NCI-H748 (cell line): ENCODE measurements at regions not wholly inside any gene's neighbourhood (a gene's known extent, or its start where the extent isn't known, plus 50 kb on each side); places are given as distances from the start of the nearest gene placed in this dataset.
"Not testable (repeated sequence)": the region's sequence is repeated elsewhere in the genome, so short reads cannot be mapped to it uniquely, and the experiment has no call there.

Experiments
- DNase-seq: peaks from one replicate; lab custom pipeline; 2025; ENCODE audit not compliant: unreplicated experiment; lab: John Stamatoyannopoulos, UW

- no peak for DNase-seq
Measured at GRCh38 chr18:41071826-41072225, 883.2 kb upstream of the PIK3C3 start.

- no peak for DNase-seq
Measured at GRCh38 chr18:41069167-41069566, 885.9 kb upstream of the PIK3C3 start.

DNA sequence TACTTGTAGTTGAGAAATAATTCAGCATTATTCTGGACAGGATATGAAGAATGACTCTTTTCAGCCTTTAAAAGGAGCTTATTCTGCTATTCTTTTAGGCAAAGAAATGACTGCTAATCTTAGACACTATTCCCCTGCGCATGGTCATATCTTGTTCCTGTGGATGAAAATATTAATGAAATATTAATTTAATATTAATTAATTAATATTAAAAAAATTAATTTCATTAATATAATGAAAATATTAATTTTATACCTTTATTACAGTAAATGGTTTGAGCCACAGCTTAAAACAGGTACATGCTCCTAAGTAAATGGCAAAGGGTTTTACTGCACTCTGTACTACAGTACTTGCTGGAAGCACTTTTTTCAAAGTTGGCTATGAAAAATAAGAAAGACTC lies 890.1 kb upstream of the PIK3C3 start:
- DNase-seq = no peak

DNA sequence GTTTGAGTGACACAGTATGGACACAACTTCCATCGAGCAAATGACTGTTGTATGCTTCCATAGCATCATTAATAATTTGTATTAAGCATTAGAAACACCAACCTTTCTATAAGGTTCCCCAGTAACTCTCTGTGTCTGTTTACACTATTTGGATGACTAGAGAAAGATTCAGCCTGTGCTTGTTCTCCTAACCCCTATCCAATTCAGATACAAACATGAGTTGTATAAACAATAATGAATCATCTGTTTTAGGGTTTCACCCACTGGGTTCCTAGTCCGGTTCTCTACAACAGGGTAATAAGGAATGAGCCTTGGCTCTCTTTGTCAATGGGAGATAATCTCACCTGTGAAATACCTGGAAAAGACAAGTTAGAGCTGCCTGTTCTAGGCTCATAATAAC lies 894.1 kb upstream of the PIK3C3 start:
- no peak for DNase-seq

DNA sequence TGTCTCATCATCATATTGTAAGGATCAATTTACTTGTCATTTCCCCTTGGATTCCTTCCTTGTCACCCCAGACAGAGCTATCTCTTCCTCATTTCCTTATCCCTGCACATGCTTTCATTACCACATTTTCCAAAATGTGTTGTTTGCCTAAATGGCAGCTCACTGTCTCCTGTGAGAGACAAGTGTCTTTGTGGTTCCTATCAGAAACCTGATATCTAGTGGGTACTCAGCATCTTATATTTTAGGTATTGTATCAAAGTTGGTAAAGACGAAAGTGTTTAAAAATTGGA lies 896.0 kb upstream of the PIK3C3 start:
- DNase-seq = no peak

GRCh38 chr18:41058351-41059125 lies 896.5 kb upstream of the PIK3C3 start:
- DNase-seq = no peak

DNA sequence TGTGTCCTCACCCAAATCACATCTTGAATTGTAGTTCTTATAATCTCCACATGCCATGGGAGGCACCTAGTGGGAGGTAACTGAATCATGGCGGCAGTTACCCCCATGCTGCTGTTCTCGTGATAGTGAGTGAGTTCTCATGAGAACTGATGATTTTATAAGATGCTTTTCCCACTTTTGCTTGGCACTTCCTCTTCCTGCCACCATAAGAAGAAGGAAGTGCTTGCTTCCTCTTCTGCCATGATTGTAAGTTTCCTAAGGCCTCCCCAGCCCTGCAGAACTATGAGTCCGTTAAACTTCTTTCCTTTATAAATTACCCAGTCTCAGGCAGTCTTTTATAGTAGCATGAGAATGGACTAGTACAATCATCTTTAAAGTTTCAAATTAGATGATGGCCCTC lies 902.4 kb upstream of the PIK3C3 start:
- no peak for DNase-seq

DNA sequence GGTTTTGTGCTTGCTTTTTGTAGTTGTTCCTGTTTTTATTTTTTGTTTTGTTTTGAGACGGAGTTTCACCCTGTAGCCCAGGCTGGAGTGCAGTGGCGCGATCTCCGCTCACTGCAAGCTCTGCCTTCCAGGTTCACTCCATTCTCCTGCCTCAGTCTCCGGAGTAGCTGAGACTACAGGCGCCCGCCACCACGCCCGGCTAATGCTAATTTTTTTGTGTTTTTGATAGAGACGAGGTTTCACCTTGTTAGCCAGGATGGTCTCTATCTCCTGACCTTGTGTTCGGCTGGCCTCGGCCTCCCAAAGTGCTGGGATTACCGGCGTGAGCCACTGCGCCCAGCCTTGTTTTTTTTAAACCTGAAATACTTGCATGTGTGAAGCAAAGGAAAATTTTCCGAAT lies 908.8 kb upstream of the PIK3C3 start:
- not testable (repeated sequence) for DNase-seq

DNA sequence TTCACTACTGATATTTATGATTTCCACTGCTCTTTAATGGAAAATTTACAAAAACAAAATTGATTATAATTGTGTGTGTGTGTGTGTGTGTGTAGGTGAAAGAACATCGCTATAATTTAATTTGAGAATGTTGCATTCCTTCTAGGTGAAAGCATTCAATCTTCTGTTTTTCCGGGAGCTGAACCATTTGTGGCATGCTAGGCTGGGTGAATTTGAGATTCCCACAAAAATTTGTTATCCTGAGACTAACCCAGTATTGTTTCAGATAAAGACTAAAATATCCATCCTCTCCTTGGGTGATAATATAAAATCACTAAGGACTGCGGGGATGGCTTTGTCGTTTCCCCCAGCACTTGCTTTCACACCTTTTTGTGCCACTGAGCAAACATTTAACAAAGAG lies 911.2 kb upstream of the PIK3C3 start:
- DNase-seq = no peak

GRCh38 chr18:41042866-41043265 lies 912.2 kb upstream of the PIK3C3 start:
- no peak for DNase-seq

DNA sequence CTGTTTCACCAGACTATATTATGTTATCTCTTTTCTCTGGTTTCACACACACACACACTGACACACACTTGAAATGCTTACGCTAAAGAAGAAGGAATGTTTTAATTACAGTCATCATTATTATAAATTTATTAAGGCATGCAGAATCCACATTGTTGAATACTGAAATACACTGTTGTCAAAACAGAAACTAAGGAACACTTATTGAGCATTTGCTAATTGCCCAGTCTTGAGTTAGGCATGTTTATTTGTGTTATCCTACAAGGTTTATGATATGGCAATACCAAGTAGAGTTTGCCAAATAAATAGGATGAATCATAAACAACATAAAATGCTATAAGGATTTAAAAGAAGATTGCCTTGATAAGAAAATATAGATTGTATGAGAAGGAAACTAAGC lies 917.0 kb upstream of the PIK3C3 start:
- no peak for DNase-seq

DNA sequence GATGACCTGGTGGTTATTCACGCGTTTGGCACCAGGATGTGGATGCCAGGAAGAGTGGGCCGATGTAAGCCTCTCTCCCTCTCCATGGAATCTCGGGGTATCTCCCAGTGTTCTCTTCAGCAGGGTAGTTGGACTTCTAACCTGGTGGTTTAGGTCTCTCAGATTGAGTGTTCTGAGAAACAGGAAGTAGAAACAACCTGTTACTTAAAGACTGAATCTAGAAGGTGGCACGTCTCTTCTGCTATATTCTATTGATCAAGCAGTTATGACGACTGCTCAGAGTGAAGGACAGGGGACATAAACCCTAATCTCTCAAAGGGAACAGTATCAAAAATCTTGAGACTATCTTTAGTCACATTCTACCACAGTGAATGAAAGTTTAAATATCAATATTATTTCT lies 918.7 kb upstream of the PIK3C3 start:
- DNase-seq = no peak

GRCh38 chr18:41034413-41034812 lies 920.6 kb upstream of the PIK3C3 start:
- DNase-seq = peak; percentile 25

GRCh38 chr18:41025666-41026065 lies 929.4 kb upstream of the PIK3C3 start:
- no peak for DNase-seq

GRCh38 chr18:41024792-41025191 lies 930.2 kb upstream of the PIK3C3 start:
- no peak for DNase-seq

GRCh38 chr18:41022484-41022883 lies 932.5 kb upstream of the PIK3C3 start:
- DNase-seq = no peak

GRCh38 chr18:41021089-41021488 lies 933.9 kb upstream of the PIK3C3 start:
- no peak for DNase-seq

- DNase-seq = no peak
Measured at GRCh38 chr18:41012194-41012593, 942.8 kb upstream of the PIK3C3 start.

- DNase-seq = no peak
Measured at GRCh38 chr18:41009926-41010325, 945.1 kb upstream of the PIK3C3 start.

DNA sequence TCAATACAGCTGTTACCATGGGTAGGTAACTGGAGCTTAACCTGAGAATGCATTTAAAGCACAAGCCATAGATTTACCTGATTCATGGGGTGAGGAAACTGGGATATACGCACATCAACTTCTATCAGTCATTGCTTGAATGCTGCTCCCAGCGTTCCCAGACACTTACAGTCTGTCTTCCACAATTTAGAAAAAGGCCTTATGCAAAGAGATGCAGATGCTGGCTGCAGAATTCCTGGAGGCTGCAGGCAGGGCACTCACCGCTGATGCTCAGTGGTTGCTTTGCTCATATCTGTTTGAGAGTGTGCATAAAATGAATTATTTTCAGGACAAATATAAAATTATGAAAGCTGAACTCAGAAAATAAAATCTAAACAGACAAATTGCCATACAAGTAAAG lies 950.7 kb upstream of the PIK3C3 start:
- no peak for DNase-seq

GRCh38 chr18:40995529-40995928 lies 959.5 kb upstream of the PIK3C3 start:
- no peak for DNase-seq

- DNase-seq = no peak
Measured at GRCh38 chr18:40993363-40993762, 961.7 kb upstream of the PIK3C3 start.

- peak; percentile 46 for DNase-seq
Measured at GRCh38 chr18:40987581-40987980, 967.5 kb upstream of the PIK3C3 start.

GRCh38 chr18:40985436-40985835 lies 969.6 kb upstream of the PIK3C3 start:
- peak; percentile 67 for DNase-seq
